Adrenal gland (tissue), 9 donors: ENCODE measurements at regions not wholly inside any gene's neighbourhood (a gene's known extent, or its start where the extent isn't known, plus 50 kb on each side); places are given as distances from the start of the nearest gene placed in this dataset.

ENCODE experiments used
- DNase-seq, 7 donors: peaks; one replicate each; pipeline ENCODE4 v3.0.0-alpha.2; 2019 to 2020
- H3K27ac ChIP-seq, 5 donors: fragments of 200-600 bp; sonication (generic) in 4 of 5; 1 replicate in 3 of 5; 2 replicates in 2 of 5; pipeline versions ENCODE4 v1.5.1 to v1.8.0; 2016 to 2020; ENCODE audit warnings: mild to moderate bottlenecking in 1 of 5
- H3K27me3 ChIP-seq: fragments of 200-600 bp; 2 replicates; pipeline ENCODE4 v1.8.0; 2021
- H3K36me3 ChIP-seq, 2 donors: fragments of 200-600 bp; replicated peaks in 1 of 2; 1 replicate in 1 of 2; 2 replicates in 1 of 2; pipeline versions ENCODE4 v1.5.1 to v1.8.0; 2018 to 2022
- H3K4me1 ChIP-seq, 2 donors: fragments of 200-600 bp; replicated peaks in 1 of 2; 1 replicate in 1 of 2; 2 replicates in 1 of 2; pipeline versions ENCODE4 v1.5.1 to v1.8.0; 2018 to 2021
- H3K4me3 ChIP-seq, 4 donors: fragments of 200-600 bp; sonication (generic) in 3 of 4; one replicate each; pipeline ENCODE4 v1.5.1; 2016 to 2018
- H3K9me3 ChIP-seq, 3 donors: fragments of 200-600 bp; sonication (generic) in 1 of 3; replicated peaks in 1 of 3; 1 replicate in 2 of 3; 2 replicates in 1 of 3; pipeline versions ENCODE4 v1.5.1 to v1.8.0; 2016 to 2021
- CTCF ChIP-seq, 6 experiments: fragments of 450-650 bp in 4 of 6; fragments of 200-600 bp in 2 of 6; sonication (generic) in 1 of 6; IDR thresholded peaks; 1 replicate in 5 of 6; 2 replicates in 1 of 6; pipeline versions ENCODE4 v1.5.1 to v1.8.0; 2016 to 2021; ENCODE audit warnings: antibody characterized with exemption in 6 of 6, mild to moderate bottlenecking in 2 of 6, moderate library complexity in 1 of 6
- POLR2A ChIP-seq, 2 donors: fragments of 450-650 bp; IDR thresholded peaks; one replicate each; pipeline ENCODE4 v1.6.1; 2017; ENCODE audit warnings: antibody characterized with exemption in 2 of 2, mild to moderate bottlenecking in 2 of 2, moderate library complexity in 1 of 2
- WGBS, 4 donors: extraction: QIAGEN DNeasy Blood & Tissue Kit in 2 of 4; methylation state at CpG; one replicate each; pipeline versions ENCODE4 v1.1.5 to v1.1.7; 2013 to 2017; 5-methylcytosine and 5-hydroxymethylcytosine counted together
- intact Hi-C, 2 donors: fragments of 100-400 bp; cut with DNase I; formaldehyde crosslinking; loops; one replicate each; pipeline versions ENCODE4 v1.14.1 to v1.15.0; 2022 to 2023
- donor health status: healthy with polysubstance abuse.
- donor health status: Bipolar disorder and iron deficiency.
- donor health status: DM: yes; HTN: yes; CAD: no.
- donor health status: DM: no; HTN: no; CAD: no.
- donor health status: DM: no; HTN: no; CAD: no.

GRCh38 chr6:143006787-143007186 lies 53.9 kb upstream of the AIG1 start:
- Histone ChIP-seq H3K36me3 (no peaks in the 10 kb centered on the region), H3K27ac (no peak overlapping the region), H3K27me3 (no peaks in the 10 kb centered on the region), H3K9me3 (no peaks in the 10 kb centered on the region), H3K4me1 (no peaks in the 10 kb centered on the region), H3K4me3 (no peak overlapping the region)
- intact Hi-C loops = no loop called here
- no peak for TF ChIP-seq CTCF (IDR thresholded peaks at IDR 0.05)
- no peak for TF ChIP-seq POLR2A (IDR thresholded peaks at IDR 0.05)
- DNase-seq = no peak
- WGBS, 4 donors = 78 to 87% (median 82%) methylated on average over 4 of the region's 4 CpGs

GRCh38 chr6:143007646-143008045 lies 53.0 kb upstream of the AIG1 start:
- no peak overlapping the region for H3K4me3 ChIP-seq
- intact Hi-C loops = no loop called here
- H3K27ac ChIP-seq = no peak overlapping the region
- no peaks in the 10 kb centered on the region for H3K36me3 ChIP-seq
- WGBS, 4 donors = 55 to 66% (median 59%) methylated on average over 4 of the region's 4 CpGs
- H3K27me3 ChIP-seq = no peaks in the 10 kb centered on the region
- TF ChIP-seq CTCF (IDR thresholded peaks at IDR 0.05) (no peak), POLR2A (IDR thresholded peaks at IDR 0.05) (no peak)
- no peak for DNase-seq
- no peaks in the 10 kb centered on the region for H3K9me3 ChIP-seq
- H3K4me1 ChIP-seq = no peaks in the 10 kb centered on the region

GRCh38 chr6:143009851-143010250 lies 50.8 kb upstream of the AIG1 start:
- Histone ChIP-seq H3K27me3 (no peaks in the 10 kb centered on the region), H3K9me3 (no peaks in the 10 kb centered on the region), H3K27ac (no peak overlapping the region), H3K36me3 (no peaks in the 10 kb centered on the region), H3K4me1 (no peaks in the 10 kb centered on the region), H3K4me3 (no peak overlapping the region)
- TF ChIP-seq POLR2A (IDR thresholded peaks at IDR 0.05) (no peak), CTCF (IDR thresholded peaks at IDR 0.05) (no peak)
- no peak for DNase-seq
- WGBS, 4 donors = 44 to 49% (median 47%) methylated on average over 3 of the region's 3 CpGs
- intact Hi-C loops = no loop called here
